ENCODE measurements at regions not wholly inside any gene's neighbourhood (a gene's known extent, or its start where the extent isn't known, plus 50 kb on each side); places are given as distances from the start of the nearest gene placed in this dataset.

- TF ChIP-seq CTCF (IDR thresholded peaks at IDR 0.05) (no peak), POLR2A (IDR thresholded peaks at IDR 0.05; ENCODE audit: low read depth) (no peak), POLR2AphosphoS5 (IDR thresholded peaks at IDR 0.05) (no peak)
These were observed 65.5 kb upstream of the CLVS2 start for GRCh38 chr6:122930252-122931180.

All from esophagus muscularis mucosa (tissue), 3 donors.